ENCODE measurements at regions not wholly inside any gene's neighbourhood (a gene's known extent, or its start where the extent isn't known, plus 50 kb on each side); places are given as distances from the start of the nearest gene placed in this dataset.

- DNase-seq = no peak
Measured at GRCh38 chr18:45447355-45448265, 167.7 kb upstream of the SLC14A2 start.

- no peak for DNase-seq
Measured at GRCh38 chr18:45448871-45449270, 166.4 kb upstream of the SLC14A2 start.

- no peak for DNase-seq
Measured at GRCh38 chr18:45449418-45450227, 165.7 kb upstream of the SLC14A2 start.

GRCh38 chr18:45456090-45457021, 158.9 kb upstream of the SLC14A2 start:
- no peak for DNase-seq

GRCh38 chr18:45458033-45458432, 157.2 kb upstream of the SLC14A2 start:
- no peak for DNase-seq

- DNase-seq = no peak
Measured at GRCh38 chr18:45462179-45462578, 153.1 kb upstream of the SLC14A2 start.

GRCh38 chr18:45463451-45463850, 151.8 kb upstream of the SLC14A2 start:
- DNase-seq = no peak

- DNase-seq = no peak
Measured at GRCh38 chr18:45464619-45465018, 150.7 kb upstream of the SLC14A2 start.

- no peak for DNase-seq
Measured at GRCh38 chr18:45467293-45467692, 148.0 kb upstream of the SLC14A2 start.

GRCh38 chr18:45467945-45468344, 147.3 kb upstream of the SLC14A2 start:
- no peak for DNase-seq

- DNase-seq = no peak
Measured at GRCh38 chr18:45478889-45479288, 136.4 kb upstream of the SLC14A2 start.

- no peak for DNase-seq
Measured at GRCh38 chr18:45480219-45481015, 134.9 kb upstream of the SLC14A2 start.

GRCh38 chr18:45481821-45482220, 133.5 kb upstream of the SLC14A2 start:
- no peak for DNase-seq

GRCh38 chr18:45482286-45482685, 133.0 kb upstream of the SLC14A2 start:
- DNase-seq = no peak

GRCh38 chr18:45487581-45487980, 127.7 kb upstream of the SLC14A2 start:
- DNase-seq = no peak

GRCh38 chr18:45488645-45489044, 126.6 kb upstream of the SLC14A2 start:
- no peak for DNase-seq

GRCh38 chr18:45493830-45494229, 121.4 kb upstream of the SLC14A2 start:
- no peak for DNase-seq

GRCh38 chr18:45494811-45495210, 120.5 kb upstream of the SLC14A2 start:
- DNase-seq = no peak

GRCh38 chr18:45496741-45497140, 118.5 kb upstream of the SLC14A2 start:
- DNase-seq = no peak

- DNase-seq = no peak
Measured at GRCh38 chr18:45497595-45498286, 117.5 kb upstream of the SLC14A2 start.

GRCh38 chr18:45498287-45498658, 117.0 kb upstream of the SLC14A2 start:
- no peak for DNase-seq
